Transverse colon (tissue), 4 donors: ENCODE measurements at regions not wholly inside any gene's neighbourhood (a gene's known extent, or its start where the extent isn't known, plus 50 kb on each side); places are given as distances from the start of the nearest gene placed in this dataset.

Source experiments
- DNase-seq: peaks from one replicate; pipeline ENCODE4 v3.0.0-alpha.2; 2019
- H3K27ac ChIP-seq, 4 donors: fragments of 200-600 bp; sonication (generic); 2 replicates each; pipeline ENCODE4 v1.5.1; 2016 to 2018; ENCODE audit warnings: inconsistent platforms in 4 of 4
- H3K27me3 ChIP-seq: fragments of 200-600 bp; sonication (generic); 2 replicates; pipeline ENCODE4 v1.5.1; 2017; ENCODE audit warnings: inconsistent platforms
- H3K36me3 ChIP-seq, 4 donors: fragments of 200-600 bp; sonication (generic); 2 replicates each; pipeline ENCODE4 v1.5.1; 2017 to 2019; ENCODE audit warnings: inconsistent platforms in 4 of 4
- H3K4me1 ChIP-seq, 4 donors: fragments of 200-600 bp; sonication (generic); 2 replicates each; pipeline ENCODE4 v1.5.1; 2017 to 2020; ENCODE audit warnings: inconsistent platforms in 4 of 4
- H3K4me3 ChIP-seq, 4 donors: fragments of 200-600 bp; sonication (generic); 1 replicate in 1 of 4; 2 replicates in 3 of 4; pipeline versions ENCODE4 v1.5.1 to v1.6.1; 2017 to 2019; ENCODE audit warnings: inconsistent platforms in 4 of 4
- H3K9me3 ChIP-seq, 2 donors: fragments of 200-600 bp; sonication (generic); 2 replicates each; pipeline ENCODE4 v1.5.1; 2017 to 2019; ENCODE audit warnings: inconsistent platforms in 2 of 2
- CTCF ChIP-seq, 5 experiments: fragments of 200-600 bp in 3 of 5; fragments of 450-650 bp in 2 of 5; sonication (generic) in 3 of 5; IDR thresholded peaks; 1 replicate in 2 of 5; 2 replicates in 3 of 5; pipeline ENCODE4 v1.5.1; 2016 to 2017; ENCODE audit warnings: antibody characterized with exemption in 5 of 5, inconsistent platforms in 3 of 5, mild to moderate bottlenecking in 2 of 5, moderate library complexity in 1 of 5
- EP300 ChIP-seq: sonication (generic); formaldehyde crosslinking; IDR thresholded peaks from one replicate; pipeline ENCODE4 v1.6.1; 2017; ENCODE audit warnings: antibody characterized with exemption, low read depth
- POLR2A ChIP-seq: fragments of 450-650 bp; IDR thresholded peaks from one replicate; pipeline ENCODE4 v1.6.1; 2016; ENCODE audit warnings: antibody characterized with exemption, mild to moderate bottlenecking, moderate library complexity
- POLR2AphosphoS5 ChIP-seq, 3 donors: sonication (generic); formaldehyde crosslinking; IDR thresholded peaks; one replicate each; pipeline ENCODE4 v1.6.1; 2016; ENCODE audit warnings: antibody characterized with exemption in 3 of 3
- WGBS, 2 donors: methylation state at CpG; one replicate each; pipeline ENCODE4 v1.1.5; 2018; ENCODE audit warnings: low coverage in 1 of 2; 5-methylcytosine and 5-hydroxymethylcytosine counted together
- in situ Hi-C, 4 donors: fragments of 200-750 bp; cut with MboI; loops; one replicate each; pipeline versions ENCODE4 v1.15.0 to v1.15.1; 2017; ENCODE audit warnings: low sequenced_read_pairs in 3 of 4, low pct_ligation_motif_present in 1 of 4, low pct_unique_long_range_greater_than_20kb in 1 of 4
- intact Hi-C: fragments of 100-400 bp; cut with DNase I; formaldehyde crosslinking; loops from one replicate; pipeline ENCODE4 v1.15.1; 2023; ENCODE audit warnings: low total_unique reads

- no peaks in the 10 kb centered on the region for H3K4me1 ChIP-seq
- no peaks in the 10 kb centered on the region for H3K27me3 ChIP-seq
- TF ChIP-seq EP300 = no peak
- TF ChIP-seq POLR2A = no peak
- TF ChIP-seq CTCF (IDR thresholded peaks at IDR 0.05) = no peak
- TF ChIP-seq POLR2AphosphoS5 (IDR thresholded peaks at IDR 0.05) = no peak
- no peak for DNase-seq
- H3K9me3 ChIP-seq = no peaks in the 10 kb centered on the region
- intact Hi-C loops (no loop called here), in situ Hi-C loops (no loop called here)
- H3K27ac ChIP-seq = no peak overlapping the region
- H3K36me3 ChIP-seq = no peaks in the 10 kb centered on the region
- WGBS, 2 donors = 16 to 20% methylated on average over 1 of the region's 1 CpG
- no peak overlapping the region for H3K4me3 ChIP-seq
Measured at GRCh38 chr13:56378566-56378965, 762.2 kb upstream of the PRR20A start.

- Histone ChIP-seq H3K9me3 (peaks cover 0 to 3% of the 10 kb centered on the region in 2 donors), H3K4me3 (no peak overlapping the region), H3K27me3 (no peaks in the 10 kb centered on the region), H3K36me3 (no peaks in the 10 kb centered on the region), H3K4me1 (no peaks in the 10 kb centered on the region), H3K27ac (no peak overlapping the region)
- intact Hi-C loops (no loop called here), in situ Hi-C loops (no loop called here)
- DNase-seq = no peak
- 64 to 83% methylated on average over 1 of the region's 1 CpG for WGBS, 2 donors
- TF ChIP-seq POLR2AphosphoS5 (IDR thresholded peaks at IDR 0.05) (no peak), EP300 (no peak)
Measured at GRCh38 chr13:56393549-56393948, 747.2 kb upstream of the PRR20A start.

- Histone ChIP-seq H3K27ac (no peak overlapping the region), H3K4me1 (no peaks in the 10 kb centered on the region), H3K9me3 (no peaks in the 10 kb centered on the region), H3K4me3 (no peak overlapping the region), H3K36me3 (no peaks in the 10 kb centered on the region), H3K27me3 (no peaks in the 10 kb centered on the region)
- intact Hi-C loops (no loop called here), in situ Hi-C loops (no loop called here)
- 45 to 46% methylated on average over 2 of the region's 2 CpGs for WGBS, 2 donors
- TF ChIP-seq POLR2A (no peak), EP300 (no peak), POLR2AphosphoS5 (IDR thresholded peaks at IDR 0.05) (no peak), CTCF (IDR thresholded peaks at IDR 0.05) (no peak)
- no peak for DNase-seq
Measured at GRCh38 chr13:56396318-56396717, 744.4 kb upstream of the PRR20A start.

- in situ Hi-C loops = no loop called here
Measured at GRCh38 chr13:56400774-56401173, 739.9 kb upstream of the PRR20A start.

More at GRCh38 chr13:56400774-56401173, 739.9 kb upstream of the PRR20A start:
- DNase-seq = no peak
- H3K27me3 ChIP-seq = no peaks in the 10 kb centered on the region
- no peak overlapping the region for H3K4me3 ChIP-seq
- no peaks in the 10 kb centered on the region for H3K36me3 ChIP-seq
- peaks cover 0 to 3% of the 10 kb centered on the region in 2 donors for H3K9me3 ChIP-seq
- 67% methylated on average over 2 to 3 of the region's 3 CpGs for WGBS, 2 donors
- intact Hi-C loops = no loop called here
- H3K4me1 ChIP-seq = no peaks in the 10 kb centered on the region
- no peak overlapping the region for H3K27ac ChIP-seq
- TF ChIP-seq POLR2AphosphoS5 (IDR thresholded peaks at IDR 0.05) (no peak), CTCF (IDR thresholded peaks at IDR 0.05) (no peak), POLR2A (no peak), EP300 (no peak)
